Kidney capillary endothelial cell (primary cell): ENCODE measurements at regions not wholly inside any gene's neighbourhood (a gene's known extent, or its start where the extent isn't known, plus 50 kb on each side); places are given as distances from the start of the nearest gene placed in this dataset.
"Not testable (repeated sequence)": the region's sequence is repeated elsewhere in the genome, so short reads cannot be mapped to it uniquely, and the experiment has no call there.

Source experiments
- DNase-seq: peaks from one replicate; pipeline ENCODE4 v3.0.0-alpha.2; 2018; ENCODE audit warnings: low spot score

DNA sequence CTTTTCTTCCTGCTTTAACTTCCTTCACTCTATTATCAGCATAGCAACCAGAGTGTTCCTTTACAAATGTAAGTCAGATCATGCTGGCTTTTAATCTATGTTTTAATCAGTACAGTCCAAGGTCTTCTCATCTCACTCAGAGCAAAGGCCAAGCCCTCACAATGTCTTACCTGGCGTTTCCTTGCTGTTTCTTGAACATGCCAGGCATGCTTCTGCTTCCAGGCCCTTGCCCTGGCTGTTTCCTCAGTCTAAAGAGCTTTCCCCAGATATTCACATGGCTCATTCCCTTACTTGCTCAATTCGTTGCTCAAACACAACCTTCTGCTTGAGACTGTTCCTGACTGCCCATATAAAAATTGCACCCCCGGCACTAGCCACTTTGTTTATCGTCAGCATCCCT lies 121.7 kb upstream of the GLRA1 start:
- DNase-seq, result no peak

DNA sequence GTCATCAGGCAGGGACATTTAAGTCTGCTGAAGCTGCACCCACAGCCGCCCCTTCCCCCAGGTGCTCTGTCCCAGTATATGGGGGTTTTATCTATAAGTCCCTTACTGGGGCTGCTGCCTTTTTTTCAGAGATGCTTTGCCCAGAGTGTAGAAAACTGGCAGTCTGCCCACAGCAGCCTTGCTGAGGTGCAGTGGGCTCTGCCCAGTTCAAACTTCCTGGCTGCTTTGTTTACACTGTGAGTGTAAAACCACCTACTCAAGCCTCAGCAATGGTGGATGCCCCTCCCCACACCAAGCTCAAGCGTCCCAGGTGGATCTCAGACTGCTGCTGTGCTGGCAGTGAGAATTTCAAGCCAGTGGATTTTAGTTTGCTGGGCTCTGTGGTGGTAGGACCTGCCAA lies 114.2 kb upstream of the GLRA1 start:
- not testable (repeated sequence) for DNase-seq

DNA sequence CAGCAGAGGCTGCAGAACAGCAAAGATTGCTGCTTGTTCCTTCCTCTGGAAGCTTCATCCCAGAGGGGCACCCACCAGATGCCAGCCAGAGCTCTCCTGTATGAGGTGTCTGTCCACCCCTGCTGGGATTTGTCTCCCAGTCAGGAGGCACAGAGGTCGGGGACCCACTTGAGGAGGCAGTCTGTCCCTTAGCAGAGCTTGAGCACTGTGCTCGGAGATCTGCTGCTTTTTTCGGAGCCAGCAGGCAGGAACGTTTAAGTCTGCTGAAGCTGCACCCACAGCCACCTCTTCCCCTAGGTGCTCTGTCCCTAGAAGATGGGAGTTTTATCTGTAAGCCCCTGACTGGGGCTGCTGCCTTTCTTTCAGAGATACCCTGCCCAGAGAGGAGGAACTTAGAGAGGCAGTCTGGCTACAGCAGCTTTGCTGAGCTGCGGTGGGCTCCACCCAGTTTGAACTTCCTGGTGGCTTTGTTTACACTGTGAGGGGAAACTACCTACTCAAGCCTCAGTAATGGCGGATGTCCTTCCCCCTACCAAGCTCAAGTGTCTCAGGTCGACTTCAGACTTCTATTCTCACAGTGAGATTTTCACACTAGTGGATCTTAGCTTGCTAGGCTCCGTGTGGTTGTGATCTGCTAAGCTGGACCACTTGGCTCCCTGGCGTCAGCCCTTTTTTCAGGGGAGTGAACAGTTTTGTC lies 101.8 kb upstream of the GLRA1 start:
- DNase-seq, result not testable (repeated sequence)

DNA sequence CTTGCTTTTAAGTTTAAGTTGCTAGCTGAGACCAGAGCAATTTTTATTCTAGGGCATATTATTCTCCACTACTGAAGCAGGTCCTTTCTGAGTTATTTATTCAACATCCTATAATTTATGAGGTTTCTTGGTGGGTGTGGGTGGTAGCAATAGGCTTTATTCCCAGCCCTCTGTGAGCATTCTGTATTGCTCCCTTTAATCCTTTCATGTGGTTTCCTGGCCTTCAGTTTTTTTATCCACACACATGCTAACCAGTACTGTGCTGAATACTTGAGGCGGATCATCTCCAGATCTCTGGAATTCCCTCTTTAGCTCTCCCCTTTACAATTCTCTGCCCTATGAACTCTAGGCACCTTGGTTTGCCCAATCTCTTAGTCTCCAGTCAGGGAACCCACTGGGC lies 91.8 kb upstream of the GLRA1 start:
- no peak for DNase-seq

DNA sequence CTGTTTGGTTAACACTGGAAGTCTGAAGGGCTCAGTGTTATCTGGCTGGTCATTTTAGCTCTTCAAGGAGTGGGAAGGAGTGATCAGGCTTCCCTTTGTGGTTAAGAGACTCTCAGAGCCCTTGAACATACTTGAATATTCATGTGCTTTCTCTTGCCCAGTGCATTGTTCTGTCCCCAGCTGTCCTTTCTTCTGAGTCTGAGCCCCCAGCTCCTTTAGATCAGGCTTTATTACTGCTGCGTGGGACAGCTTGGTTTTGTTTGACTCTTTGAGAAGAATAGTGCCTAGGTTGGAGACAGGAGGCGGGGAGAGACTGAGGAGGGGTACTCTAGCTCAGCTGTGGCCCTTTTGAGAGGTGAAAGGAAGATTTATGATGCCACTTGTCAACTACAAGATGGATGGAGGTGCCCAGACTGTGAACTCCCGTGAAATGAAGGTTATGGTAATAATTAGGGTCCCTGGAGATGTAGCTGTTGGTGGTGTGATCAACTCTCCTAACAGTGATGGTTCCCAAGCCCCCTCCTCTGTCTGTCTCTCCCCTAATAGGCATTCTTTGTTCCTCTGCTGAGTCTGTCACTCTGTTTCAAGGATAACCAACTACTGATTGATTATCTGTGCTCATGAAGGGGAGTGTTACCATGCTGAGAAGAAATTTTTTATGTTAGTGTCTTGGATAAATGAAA lies 83.1 kb upstream of the GLRA1 start:
- DNase-seq, result no peak

DNA sequence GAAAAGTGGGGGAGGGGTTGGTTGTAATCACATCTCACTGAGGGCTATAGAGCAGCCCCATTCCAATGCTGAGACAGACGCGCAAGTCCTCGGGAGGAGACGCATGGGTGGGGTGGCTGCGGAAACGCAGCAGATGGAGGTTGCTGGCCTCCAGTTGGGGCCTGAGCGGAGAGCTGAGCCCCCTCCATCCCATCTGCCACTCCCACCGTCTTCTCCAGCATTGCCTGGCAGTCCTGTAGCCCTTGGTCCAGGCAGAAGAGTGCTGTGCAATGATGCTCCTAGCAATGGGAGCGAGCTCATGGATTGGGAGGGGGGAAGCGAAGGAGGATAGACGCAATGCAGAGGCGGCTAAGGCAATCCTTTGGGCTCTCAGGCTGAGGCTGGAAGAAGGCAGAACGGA lies 79.4 kb upstream of the GLRA1 start:
- DNase-seq, result no peak
